KOPT-K1 (cell line): ENCODE measurements at regions not wholly inside any gene's neighbourhood (a gene's known extent, or its start where the extent isn't known, plus 50 kb on each side); places are given as distances from the start of the nearest gene placed in this dataset.

ENCODE experiments used
- H3K27ac ChIP-seq: fragments of 200-600 bp; sonication (generic); 2 replicates; pipeline ENCODE4 v1.5.1; 2016; ENCODE audit warnings: antibody characterized with exemption, mild to moderate bottlenecking, low read depth, low read length; ENCODE audit not compliant: poor library complexity, severe bottlenecking
- H3K36me3 ChIP-seq: fragments of 200-600 bp; sonication (generic); 2 replicates; pipeline ENCODE4 v1.5.1; 2017; ENCODE audit warnings: antibody characterized with exemption, mild to moderate bottlenecking, low read length, moderate library complexity; ENCODE audit not compliant: insufficient read depth
- H3K9me3 ChIP-seq: fragments of 200-600 bp; sonication (generic); 2 replicates; pipeline ENCODE4 v1.5.1; 2017; ENCODE audit warnings: antibody characterized with exemption, low read length, mild to moderate bottlenecking; ENCODE audit not compliant: insufficient read depth, poor library complexity, severe bottlenecking

GRCh38 chr7:46035166-46035565, 114.1 kb upstream of the IGFBP3 start:
- no peak overlapping the region for H3K27ac ChIP-seq
- no peaks in the 10 kb centered on the region for H3K36me3 ChIP-seq

GRCh38 chr7:46034056-46034768, 113.1 kb upstream of the IGFBP3 start:
- Histone ChIP-seq H3K9me3 (no peaks in the 10 kb centered on the region), H3K36me3 (no peaks in the 10 kb centered on the region), H3K27ac (no peak overlapping the region)

More at GRCh38 chr7:46035166-46035565, 114.1 kb upstream of the IGFBP3 start:
- H3K9me3 ChIP-seq = no peaks in the 10 kb centered on the region

GRCh38 chr7:46033592-46033991, 112.5 kb upstream of the IGFBP3 start:
- no peaks in the 10 kb centered on the region for H3K36me3 ChIP-seq
- no peaks in the 10 kb centered on the region for H3K9me3 ChIP-seq
- H3K27ac ChIP-seq = no peak overlapping the region

DNA sequence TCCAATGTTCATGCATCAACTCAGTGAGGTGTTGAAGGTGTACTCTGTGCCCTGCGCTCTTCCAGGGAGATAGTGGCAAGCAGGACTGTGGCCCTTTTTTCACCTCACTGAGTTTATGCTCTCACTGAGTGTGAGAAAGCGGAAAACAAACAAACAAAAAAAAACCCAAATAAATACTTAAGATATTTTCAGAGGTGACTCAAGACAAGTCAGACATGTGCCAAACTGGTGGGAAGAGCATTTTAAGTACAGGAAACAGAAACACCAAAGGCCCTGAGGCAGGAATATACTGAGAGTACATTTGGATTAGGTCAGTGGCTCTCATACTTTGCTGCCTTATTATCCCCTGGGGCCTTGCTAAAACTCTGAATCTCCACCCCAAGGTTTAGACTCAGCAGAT, 111.9 kb upstream of the IGFBP3 start:
- Histone ChIP-seq H3K27ac (no peak overlapping the region), H3K36me3 (no peaks in the 10 kb centered on the region), H3K9me3 (no peaks in the 10 kb centered on the region)

- H3K27ac ChIP-seq = no peak overlapping the region
- no peaks in the 10 kb centered on the region for H3K9me3 ChIP-seq
- no peaks in the 10 kb centered on the region for H3K36me3 ChIP-seq
These were observed 111.3 kb upstream of the IGFBP3 start for GRCh38 chr7:46032353-46032752.

DNA sequence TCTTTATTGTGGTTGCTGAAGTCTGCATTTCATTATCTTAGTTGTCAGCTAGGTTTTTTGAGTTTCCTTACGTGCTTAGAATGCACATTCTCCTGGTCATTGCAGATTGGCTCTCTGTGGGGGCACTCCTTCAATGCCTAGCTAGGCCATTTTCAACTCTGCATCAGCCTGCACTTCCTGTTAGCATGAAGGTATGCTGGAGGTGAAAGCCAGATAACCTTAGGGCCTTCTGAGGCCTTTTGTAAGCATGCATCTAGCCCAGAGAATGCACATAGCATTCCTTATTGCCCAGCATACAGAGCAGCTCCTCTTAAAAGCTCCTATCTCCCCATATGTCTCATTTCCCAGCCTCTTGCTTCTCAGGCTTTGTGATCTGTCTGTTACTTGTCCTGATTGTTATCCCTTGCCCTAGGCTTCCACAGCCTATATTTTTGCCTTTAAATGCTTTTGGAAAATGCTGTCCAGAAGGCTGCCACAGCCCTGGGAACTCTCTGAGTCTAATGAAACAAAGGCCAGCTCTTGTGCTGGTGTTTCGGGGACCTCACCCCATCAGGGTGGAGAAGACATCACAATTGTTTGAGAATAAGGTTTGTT, 108.1 kb upstream of the IGFBP3 start:
- Histone ChIP-seq H3K36me3 (no peaks in the 10 kb centered on the region), H3K27ac (no peak overlapping the region), H3K9me3 (no peaks in the 10 kb centered on the region)

DNA sequence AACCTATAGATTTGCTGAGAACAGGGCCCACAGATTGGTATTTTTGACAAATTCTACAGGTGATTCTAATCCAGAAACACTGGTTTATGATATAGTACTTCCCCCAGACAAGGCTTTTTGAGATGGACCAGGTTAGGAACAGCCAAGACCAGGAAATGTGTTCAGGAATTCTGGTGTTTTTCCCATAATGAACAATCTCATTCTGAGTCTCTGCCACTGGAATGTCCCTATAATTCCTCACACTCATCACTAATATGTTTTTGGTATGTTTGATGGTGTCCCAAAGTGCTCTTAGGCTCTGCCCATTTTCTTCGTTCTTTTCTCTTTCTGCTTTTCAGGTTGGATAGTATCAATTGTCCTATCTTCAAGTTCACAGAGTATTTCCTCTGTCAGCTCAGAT, 107.2 kb upstream of the IGFBP3 start:
- no peaks in the 10 kb centered on the region for H3K36me3 ChIP-seq
- no peak overlapping the region for H3K27ac ChIP-seq
- H3K9me3 ChIP-seq = no peaks in the 10 kb centered on the region

DNA sequence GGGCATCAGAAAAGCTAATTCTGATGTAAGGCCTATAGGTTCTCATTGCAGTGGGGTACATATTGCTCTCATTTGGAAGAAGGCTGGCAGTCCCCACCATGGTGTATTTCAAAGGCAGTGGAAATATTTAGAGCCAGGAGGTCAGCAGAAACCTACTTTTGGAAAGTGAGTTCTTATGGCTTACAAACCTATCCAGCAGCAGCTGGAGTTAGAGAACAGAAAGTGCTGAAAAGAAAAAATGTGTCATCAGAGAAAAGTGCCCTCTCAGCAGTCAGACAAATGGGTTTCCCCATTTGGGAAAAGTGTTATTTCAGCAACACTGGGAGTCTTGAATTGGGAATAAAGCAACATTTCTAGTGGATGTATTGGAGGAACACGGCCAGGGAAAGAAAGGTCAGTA, 105.7 kb upstream of the IGFBP3 start:
- Histone ChIP-seq H3K36me3 (no peaks in the 10 kb centered on the region), H3K9me3 (no peaks in the 10 kb centered on the region), H3K27ac (no peak overlapping the region)

- H3K27ac ChIP-seq = no peak overlapping the region
- no peaks in the 10 kb centered on the region for H3K9me3 ChIP-seq
- no peaks in the 10 kb centered on the region for H3K36me3 ChIP-seq
These were observed 103.3 kb upstream of the IGFBP3 start for GRCh38 chr7:46024263-46024916.

- no peak overlapping the region for H3K27ac ChIP-seq
These were observed 101.3 kb upstream of the IGFBP3 start for GRCh38 chr7:46022397-46022796.

DNA sequence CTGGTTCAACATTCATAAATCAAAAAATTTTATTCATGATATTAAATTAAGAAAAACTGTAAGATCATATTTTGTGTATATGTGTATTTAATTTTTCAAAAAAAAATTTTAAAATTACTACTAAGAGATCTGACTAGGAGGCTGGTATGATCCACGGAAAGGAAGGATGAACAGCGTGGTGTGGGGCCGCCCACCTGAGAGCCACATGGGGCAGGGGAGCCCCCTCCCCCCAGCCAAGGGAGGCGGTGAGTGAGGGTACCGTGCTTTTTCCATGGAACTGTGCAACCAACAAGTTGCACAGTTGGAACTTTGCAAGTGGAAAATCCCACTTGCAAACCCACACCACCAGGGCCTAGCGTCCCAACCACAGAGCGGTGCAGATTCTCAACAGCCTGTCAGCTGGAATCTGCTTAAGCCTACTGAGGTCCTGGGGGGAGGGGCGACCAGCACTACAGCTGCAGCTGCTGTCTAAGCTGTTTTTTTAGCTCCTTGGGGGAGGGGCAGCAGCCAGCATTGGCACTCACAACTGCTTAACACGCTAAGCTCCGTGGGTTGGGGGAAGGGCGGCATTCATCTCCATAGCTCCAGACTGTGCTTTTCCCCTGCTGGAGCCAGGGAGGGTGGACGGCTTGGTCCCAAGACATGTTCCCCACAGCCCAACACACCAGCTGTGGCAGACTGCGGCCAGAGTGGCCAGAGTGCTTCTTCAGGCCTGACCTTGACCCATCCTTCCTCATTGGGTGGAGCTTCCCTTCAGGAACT, 94.2 kb upstream of the IGFBP3 start:
- no peaks in the 10 kb centered on the region for H3K9me3 ChIP-seq

More at GRCh38 chr7:46022397-46022796, 101.3 kb upstream of the IGFBP3 start:
- Histone ChIP-seq H3K36me3 (no peaks in the 10 kb centered on the region), H3K9me3 (no peaks in the 10 kb centered on the region)

DNA sequence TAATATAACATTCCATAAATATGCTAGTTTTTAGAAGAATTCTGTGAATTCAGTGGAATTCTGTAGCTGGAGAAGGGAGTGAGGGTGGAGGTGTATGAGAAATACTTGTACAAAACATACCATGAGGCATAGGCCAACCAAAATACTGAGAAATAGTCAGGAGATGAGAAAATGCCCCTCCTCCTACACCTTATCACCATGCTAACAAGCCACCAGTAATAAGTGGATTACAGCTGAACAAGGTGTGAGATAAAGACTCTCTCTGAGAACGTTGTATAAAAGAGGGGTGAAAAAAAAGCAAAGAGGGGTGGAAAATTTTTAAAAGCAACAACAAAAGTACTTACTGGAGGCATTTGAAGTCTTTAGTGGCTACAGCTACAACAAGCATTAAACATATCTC, 90.4 kb upstream of the IGFBP3 start:
- Histone ChIP-seq H3K27ac (no peak overlapping the region), H3K9me3 (no peaks in the 10 kb centered on the region), H3K36me3 (no peaks in the 10 kb centered on the region)

More for the DNA sequence above, 94.2 kb upstream of the IGFBP3 start:
- Histone ChIP-seq H3K27ac (no peak overlapping the region), H3K36me3 (no peaks in the 10 kb centered on the region)

- no peaks in the 10 kb centered on the region for H3K9me3 ChIP-seq
- no peak overlapping the region for H3K27ac ChIP-seq
- no peaks in the 10 kb centered on the region for H3K36me3 ChIP-seq
These were observed 90.0 kb upstream of the IGFBP3 start for GRCh38 chr7:46011059-46011458.

DNA sequence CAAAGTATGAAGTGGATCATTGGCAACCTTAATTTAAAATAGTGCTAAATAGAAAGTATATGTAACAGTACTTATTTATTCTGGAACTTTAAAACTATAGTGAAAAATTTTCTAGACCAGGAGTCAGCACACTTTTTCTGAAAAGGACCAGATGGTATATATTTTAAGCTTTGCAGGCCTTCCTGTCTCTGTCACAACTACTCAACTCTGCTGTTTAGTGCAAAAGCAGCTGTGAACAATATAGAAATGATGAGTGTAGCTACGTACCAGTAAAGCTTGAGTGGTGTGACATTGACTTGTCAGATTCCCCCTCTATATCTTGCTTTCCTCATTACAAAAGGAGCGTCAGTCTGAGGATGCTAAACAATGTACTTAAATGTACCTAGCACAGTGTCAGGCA, 88.1 kb upstream of the IGFBP3 start:
- Histone ChIP-seq H3K9me3 (no peaks in the 10 kb centered on the region), H3K27ac (no peak overlapping the region), H3K36me3 (no peaks in the 10 kb centered on the region)

DNA sequence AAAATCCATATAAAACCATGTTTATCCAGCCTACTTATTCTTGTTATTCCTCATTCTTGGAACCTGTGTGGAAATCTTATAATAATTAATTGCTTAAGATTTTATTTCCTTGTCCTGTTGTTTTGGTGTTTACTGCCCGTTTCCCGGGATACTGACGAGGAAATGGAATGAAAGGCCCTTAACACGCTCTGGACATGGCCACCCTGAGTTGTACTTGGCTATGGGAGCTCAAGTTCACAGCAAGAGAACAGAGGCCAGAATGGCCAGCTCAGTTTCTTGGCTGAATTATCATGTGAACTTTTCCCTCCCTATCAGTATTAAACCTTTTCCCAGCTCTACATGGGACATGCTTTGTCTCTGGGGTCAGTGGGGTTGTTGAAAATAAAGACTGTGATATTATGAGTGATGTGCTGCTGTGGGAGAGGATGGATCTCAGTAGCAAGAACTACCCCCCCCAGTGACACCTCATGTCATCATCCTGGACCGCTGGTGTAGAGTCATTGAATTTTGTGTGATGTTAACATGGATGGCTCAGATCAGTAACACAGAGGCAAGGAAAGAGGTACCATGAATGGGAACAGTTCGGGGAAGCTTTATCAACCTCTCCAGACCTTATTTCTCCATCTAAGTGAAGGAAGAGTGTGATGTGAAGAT, 87.0 kb upstream of the IGFBP3 start:
- Histone ChIP-seq H3K9me3 (no peaks in the 10 kb centered on the region), H3K27ac (no peak overlapping the region), H3K36me3 (no peaks in the 10 kb centered on the region)
